ENCODE measurements at regions not wholly inside any gene's neighbourhood (a gene's known extent, or its start where the extent isn't known, plus 50 kb on each side); places are given as distances from the start of the nearest gene placed in this dataset.
"Not testable (repeated sequence)": the region's sequence is repeated elsewhere in the genome, so short reads cannot be mapped to it uniquely, and the experiment has no call there.

GRCh38 chr6:1164600-1164999 is 147.3 kb upstream of the FOXQ1 start:
- TF ChIP-seq CTCF (IDR thresholded peaks at IDR 0.05; ENCODE audit: extremely low read depth, insufficient read depth, missing control alignments): no peak
- in situ Hi-C loops (cut with MboI; ENCODE audit: low pct_unique_long_range_greater_than_20kb, low sequenced_read_pairs, unreplicated experiment): no loop called here
- DNase-seq (ENCODE audit: low spot score): no peak

GRCh38 chr6:1163501-1163900 is 148.4 kb upstream of the FOXQ1 start:
- in situ Hi-C loops (cut with MboI; ENCODE audit: low pct_unique_long_range_greater_than_20kb, low sequenced_read_pairs, unreplicated experiment): no loop called here
- TF ChIP-seq CTCF (IDR thresholded peaks at IDR 0.05; ENCODE audit: extremely low read depth, insufficient read depth, missing control alignments): no peak
- no peak for DNase-seq (ENCODE audit: low spot score)

GRCh38 chr6:1162367-1163275 is 149.3 kb upstream of the FOXQ1 start:
- in situ Hi-C loops (cut with MboI; ENCODE audit: low pct_unique_long_range_greater_than_20kb, low sequenced_read_pairs, unreplicated experiment): no loop called here
- no peak for TF ChIP-seq CTCF (IDR thresholded peaks at IDR 0.05; ENCODE audit: extremely low read depth, insufficient read depth, missing control alignments)
- no peak for DNase-seq (ENCODE audit: low spot score)

- DNase-seq (ENCODE audit: low spot score); in situ Hi-C loops (cut with MboI; ENCODE audit: low pct_unique_long_range_greater_than_20kb, low sequenced_read_pairs, unreplicated experiment): not testable (repeated sequence)
Measured at GRCh38 chr6:1156411-1156810, 155.5 kb upstream of the FOXQ1 start.

- in situ Hi-C loops (cut with MboI; ENCODE audit: low pct_unique_long_range_greater_than_20kb, low sequenced_read_pairs, unreplicated experiment): no loop called here
- no peak for DNase-seq (ENCODE audit: low spot score)
- no peak for TF ChIP-seq CTCF (IDR thresholded peaks at IDR 0.05; ENCODE audit: extremely low read depth, insufficient read depth, missing control alignments)
Measured at GRCh38 chr6:1153696-1154245, 158.1 kb upstream of the FOXQ1 start.

- no peak for DNase-seq (ENCODE audit: low spot score)
- no peak for TF ChIP-seq CTCF (IDR thresholded peaks at IDR 0.05; ENCODE audit: extremely low read depth, insufficient read depth, missing control alignments)
- in situ Hi-C loops (cut with MboI; ENCODE audit: low pct_unique_long_range_greater_than_20kb, low sequenced_read_pairs, unreplicated experiment): no loop called here
Measured at GRCh38 chr6:1146500-1146899, 165.4 kb upstream of the FOXQ1 start.

GRCh38 chr6:1145768-1146218 is 166.1 kb upstream of the FOXQ1 start:
- no peak for TF ChIP-seq CTCF (IDR thresholded peaks at IDR 0.05; ENCODE audit: extremely low read depth, insufficient read depth, missing control alignments)
- in situ Hi-C loops (cut with MboI; ENCODE audit: low pct_unique_long_range_greater_than_20kb, low sequenced_read_pairs, unreplicated experiment): no loop called here
- DNase-seq (ENCODE audit: low spot score): no peak
